Glutamatergic neuron (in vitro differentiated cells): ENCODE measurements at regions not wholly inside any gene's neighbourhood (a gene's known extent, or its start where the extent isn't known, plus 50 kb on each side); places are given as distances from the start of the nearest gene placed in this dataset.

Source experiments
- DNase-seq: peaks from one replicate; pipeline ENCODE4 v3.0.0; 2022
- H3K27ac Mint-ChIP-seq: one replicate; pipeline ENCODE4 v1.8.0; 2020; ENCODE audit warnings: mild to moderate bottlenecking, mixed read lengths, inconsistent platforms; ENCODE audit not compliant: unreplicated experiment
- H3K27me3 Mint-ChIP-seq: one replicate; pipeline ENCODE4 v1.8.0; 2020; ENCODE audit warnings: mild to moderate bottlenecking, moderate library complexity, mixed read lengths, inconsistent platforms; ENCODE audit not compliant: unreplicated experiment
- H3K36me3 Mint-ChIP-seq: one replicate; pipeline ENCODE4 v1.8.0; 2020; ENCODE audit warnings: mild to moderate bottlenecking, mixed read lengths, inconsistent platforms; ENCODE audit not compliant: unreplicated experiment
- H3K4me1 Mint-ChIP-seq: one replicate; pipeline ENCODE4 v1.8.0; 2020; ENCODE audit warnings: mild to moderate bottlenecking, low read depth, mixed read lengths, inconsistent platforms; ENCODE audit not compliant: unreplicated experiment
- H3K4me3 Mint-ChIP-seq: one replicate; pipeline ENCODE4 v1.8.0; 2020; ENCODE audit warnings: mild to moderate bottlenecking, mixed read lengths, inconsistent platforms; ENCODE audit not compliant: unreplicated experiment
- H3K9me3 Mint-ChIP-seq: one replicate; pipeline ENCODE4 v1.8.0; 2020; ENCODE audit warnings: mild to moderate bottlenecking, moderate library complexity, mixed read lengths, inconsistent platforms; ENCODE audit not compliant: unreplicated experiment
- TF ChIP-seq, protein P1 (sequence below): fragments of 200-600 bp; sonication (generic); IDR thresholded peaks from one replicate; pipeline ENCODE4 v1.5.0; 2021; ENCODE audit not compliant: partially characterized antibody, unreplicated experiment

- H3K36me3 Mint-ChIP-seq: peaks cover 9% of the 10 kb centered on the region
- TF ChIP-seq, protein P1, sequence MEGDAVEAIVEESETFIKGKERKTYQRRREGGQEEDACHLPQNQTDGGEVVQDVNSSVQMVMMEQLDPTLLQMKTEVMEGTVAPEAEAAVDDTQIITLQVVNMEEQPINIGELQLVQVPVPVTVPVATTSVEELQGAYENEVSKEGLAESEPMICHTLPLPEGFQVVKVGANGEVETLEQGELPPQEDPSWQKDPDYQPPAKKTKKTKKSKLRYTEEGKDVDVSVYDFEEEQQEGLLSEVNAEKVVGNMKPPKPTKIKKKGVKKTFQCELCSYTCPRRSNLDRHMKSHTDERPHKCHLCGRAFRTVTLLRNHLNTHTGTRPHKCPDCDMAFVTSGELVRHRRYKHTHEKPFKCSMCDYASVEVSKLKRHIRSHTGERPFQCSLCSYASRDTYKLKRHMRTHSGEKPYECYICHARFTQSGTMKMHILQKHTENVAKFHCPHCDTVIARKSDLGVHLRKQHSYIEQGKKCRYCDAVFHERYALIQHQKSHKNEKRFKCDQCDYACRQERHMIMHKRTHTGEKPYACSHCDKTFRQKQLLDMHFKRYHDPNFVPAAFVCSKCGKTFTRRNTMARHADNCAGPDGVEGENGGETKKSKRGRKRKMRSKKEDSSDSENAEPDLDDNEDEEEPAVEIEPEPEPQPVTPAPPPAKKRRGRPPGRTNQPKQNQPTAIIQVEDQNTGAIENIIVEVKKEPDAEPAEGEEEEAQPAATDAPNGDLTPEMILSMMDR: no peak
- no peaks in the 10 kb centered on the region for H3K27me3 Mint-ChIP-seq
- H3K9me3 Mint-ChIP-seq: peaks cover 2% of the 10 kb centered on the region
- no peak overlapping the region for H3K27ac Mint-ChIP-seq
- DNase-seq: no peak
- H3K4me3 Mint-ChIP-seq: no peak overlapping the region
- no peaks in the 10 kb centered on the region for H3K4me1 Mint-ChIP-seq
These were observed 386.3 kb downstream of the MRPL39 start for GRCh38 chr21:25220954-25221353.

DNA sequence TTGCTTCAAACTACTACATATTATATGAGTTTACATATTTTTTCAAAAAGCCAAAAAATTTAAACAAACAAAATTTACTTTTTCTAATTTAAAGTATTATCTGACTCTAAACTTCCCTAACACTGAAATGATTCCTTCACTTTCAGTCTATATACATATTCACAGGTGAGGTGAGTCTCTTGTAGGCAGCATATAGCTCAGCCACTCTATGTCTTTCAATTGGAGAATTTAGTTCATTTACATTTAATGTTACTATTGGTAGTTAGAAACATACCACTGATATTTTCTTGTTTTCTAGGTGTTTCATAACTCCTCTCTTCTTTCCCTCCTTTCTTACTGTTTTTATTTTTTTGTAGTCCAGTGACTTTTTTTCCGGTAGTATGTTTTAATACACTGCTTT is 387.1 kb downstream of the MRPL39 start:
- Mint-ChIP-seq H3K27me3 (no peaks in the 10 kb centered on the region), H3K9me3 (peaks cover 2% of the 10 kb centered on the region), H3K27ac (no peak overlapping the region), H3K4me1 (no peaks in the 10 kb centered on the region), H3K36me3 (peaks cover 9% of the 10 kb centered on the region), H3K4me3 (no peak overlapping the region)
- TF ChIP-seq, protein P1: no peak
- no peak for DNase-seq

GRCh38 chr21:25215698-25216384 is 391.4 kb downstream of the MRPL39 start:
- no peaks in the 10 kb centered on the region for H3K4me1 Mint-ChIP-seq
- no peak overlapping the region for H3K4me3 Mint-ChIP-seq
- peaks cover 2% of the 10 kb centered on the region for H3K36me3 Mint-ChIP-seq
- no peak for DNase-seq
- no peaks in the 10 kb centered on the region for H3K27me3 Mint-ChIP-seq
- H3K27ac Mint-ChIP-seq: no peak overlapping the region
- H3K9me3 Mint-ChIP-seq: no peaks in the 10 kb centered on the region
- TF ChIP-seq, protein P1: no peak

DNA sequence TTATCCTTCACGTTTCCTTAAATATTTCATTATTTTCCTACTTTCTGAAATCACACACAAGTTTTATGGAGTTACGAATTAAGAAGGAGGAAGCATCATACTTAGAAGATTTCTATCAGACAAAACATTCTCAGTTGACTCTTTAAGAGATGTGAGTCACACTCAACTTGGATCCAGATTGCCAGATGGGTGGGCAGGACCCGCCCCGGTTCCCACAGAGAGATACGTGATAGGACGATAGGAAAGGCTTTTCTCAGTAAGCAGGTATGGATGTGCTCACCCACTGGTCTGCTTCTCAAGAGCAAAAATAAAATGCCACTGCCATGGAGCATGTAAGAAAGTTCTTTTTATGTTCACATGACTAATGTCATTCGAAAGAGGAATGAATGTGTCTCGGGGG is 392.6 kb downstream of the MRPL39 start:
- DNase-seq: no peak
- H3K4me3 Mint-ChIP-seq: no peak overlapping the region
- H3K9me3 Mint-ChIP-seq: no peaks in the 10 kb centered on the region
- H3K27ac Mint-ChIP-seq: no peak overlapping the region
- no peaks in the 10 kb centered on the region for H3K4me1 Mint-ChIP-seq
- no peaks in the 10 kb centered on the region for H3K36me3 Mint-ChIP-seq
- TF ChIP-seq, protein P1: no peak
- H3K27me3 Mint-ChIP-seq: no peaks in the 10 kb centered on the region

- DNase-seq: no peak
- H3K27ac Mint-ChIP-seq: no peak overlapping the region
- peaks cover 5% of the 10 kb centered on the region for H3K9me3 Mint-ChIP-seq
- TF ChIP-seq, protein P1: no peak
- no peaks in the 10 kb centered on the region for H3K36me3 Mint-ChIP-seq
- H3K27me3 Mint-ChIP-seq: no peaks in the 10 kb centered on the region
- H3K4me3 Mint-ChIP-seq: no peak overlapping the region
- no peaks in the 10 kb centered on the region for H3K4me1 Mint-ChIP-seq
These were observed 407.3 kb downstream of the MRPL39 start for GRCh38 chr21:25199944-25200343.
